Skeletal muscle cell (primary cell): ENCODE measurements at regions not wholly inside any gene's neighbourhood (a gene's known extent, or its start where the extent isn't known, plus 50 kb on each side); places are given as distances from the start of the nearest gene placed in this dataset.
A peak's percentile ranks its signal among the peaks of the same experiment; 100 is the strongest.

Source experiments
- DNase-seq: peaks from one replicate; pipeline ENCODE4 v3.0.0-alpha.2; 2010; ENCODE audit warnings: low read depth
- H3K4me3 ChIP-seq: 2 replicates; pipeline ENCODE4 v1.5.1; 2011; ENCODE audit warnings: low read depth, mild to moderate bottlenecking, control low read depth, low read length, moderate library complexity

DNA sequence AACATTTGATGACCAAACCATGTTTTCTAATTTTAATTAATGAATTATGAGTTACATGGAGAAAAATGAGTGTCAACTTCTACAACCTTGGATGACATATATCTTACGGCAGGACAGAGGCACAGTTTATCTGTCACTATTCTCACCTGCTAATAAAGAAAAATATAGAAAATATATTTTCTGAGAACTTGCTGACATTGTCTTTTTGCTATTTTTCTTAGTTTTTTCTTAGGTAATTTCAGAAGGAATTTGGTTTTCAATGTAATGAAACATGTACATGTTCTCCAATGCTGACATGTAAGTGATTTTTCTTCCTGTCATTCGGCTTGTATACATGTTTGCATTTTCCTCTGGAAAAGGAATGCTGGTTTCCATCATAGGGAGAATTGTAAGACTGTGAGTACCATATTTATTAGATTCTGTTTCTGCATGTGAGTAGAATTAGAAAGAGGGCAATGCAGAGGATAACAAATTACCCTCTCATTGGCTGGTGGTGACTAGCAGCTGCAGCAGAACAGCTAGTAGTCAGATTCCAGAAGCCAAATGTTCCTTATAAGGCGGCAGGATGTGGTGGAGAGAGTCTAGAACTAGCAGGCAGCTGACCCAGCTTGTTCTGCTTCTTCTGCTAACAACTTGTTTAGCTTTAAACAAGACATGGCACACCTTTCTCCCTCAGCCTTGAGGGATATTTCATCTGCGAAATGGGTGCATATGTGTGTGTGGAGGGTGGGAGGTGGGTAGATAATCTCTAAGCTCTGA is 132.8 kb upstream of the SPACA1 start:
- no peak for DNase-seq
- no peak overlapping the region for H3K4me3 ChIP-seq

DNA sequence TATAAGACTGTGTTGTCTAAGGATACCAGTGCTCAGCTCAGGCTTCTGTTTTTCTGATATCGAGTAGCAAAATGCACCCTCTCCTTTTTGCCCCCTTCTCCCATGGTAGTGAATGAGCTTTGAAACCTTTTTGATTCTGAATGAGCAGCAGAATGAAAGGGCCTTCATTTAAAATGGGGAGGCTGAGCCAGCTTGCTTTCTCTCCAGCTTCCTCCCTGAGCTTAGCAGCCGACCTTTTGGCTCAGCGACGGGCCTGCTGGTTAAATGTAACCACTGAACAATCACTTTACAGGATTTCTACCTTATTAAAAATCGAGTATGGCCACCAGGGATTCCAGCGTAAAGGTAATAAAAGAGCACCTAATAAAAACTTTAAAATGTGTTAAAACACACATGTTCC is 133.7 kb upstream of the SPACA1 start:
- H3K4me3 ChIP-seq: no peak overlapping the region
- DNase-seq: no peak

DNA sequence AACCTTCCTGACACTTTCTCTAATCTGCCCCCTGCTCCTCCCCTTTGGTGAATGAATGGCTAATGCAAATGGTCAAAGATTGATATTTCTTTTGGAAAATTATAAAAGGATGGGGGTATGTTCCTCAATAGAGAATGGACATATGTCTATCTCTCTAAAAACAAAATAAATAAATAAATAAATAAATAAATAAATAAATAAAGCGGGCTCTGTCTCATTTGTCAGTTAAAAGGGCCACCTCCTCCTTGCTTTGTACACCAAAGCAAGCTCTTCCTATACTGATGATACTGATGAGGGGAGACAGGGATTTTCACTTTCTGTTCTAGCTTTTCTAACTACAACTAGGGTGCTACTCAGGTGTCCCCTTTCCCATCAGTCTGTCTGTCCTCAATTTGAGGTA is 135.5 kb upstream of the SPACA1 start:
- no peak overlapping the region for H3K4me3 ChIP-seq

DNA sequence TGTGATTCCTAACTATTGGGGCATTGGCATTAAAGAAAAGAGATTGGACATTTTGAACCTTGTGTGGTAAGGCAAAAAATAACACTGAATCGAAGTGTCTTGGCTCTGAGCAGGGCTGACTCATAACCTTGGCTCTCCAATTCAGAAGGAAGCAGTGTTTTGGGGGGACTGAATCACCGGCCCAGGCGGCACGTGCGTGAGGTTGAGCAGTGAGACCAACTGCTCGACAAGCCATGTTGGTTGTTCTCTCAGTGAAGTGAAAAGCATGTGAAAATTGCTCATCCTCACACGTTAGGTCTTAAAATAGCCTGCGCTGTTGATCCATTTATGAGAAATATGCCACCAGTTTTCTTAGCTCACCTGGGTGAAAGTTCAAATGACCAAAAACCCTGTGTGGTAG is 137.8 kb upstream of the SPACA1 start:
- no peak overlapping the region for H3K4me3 ChIP-seq
- DNase-seq: peak; percentile 67

More for the DNA sequence above, 135.5 kb upstream of the SPACA1 start:
- DNase-seq: no peak

DNA sequence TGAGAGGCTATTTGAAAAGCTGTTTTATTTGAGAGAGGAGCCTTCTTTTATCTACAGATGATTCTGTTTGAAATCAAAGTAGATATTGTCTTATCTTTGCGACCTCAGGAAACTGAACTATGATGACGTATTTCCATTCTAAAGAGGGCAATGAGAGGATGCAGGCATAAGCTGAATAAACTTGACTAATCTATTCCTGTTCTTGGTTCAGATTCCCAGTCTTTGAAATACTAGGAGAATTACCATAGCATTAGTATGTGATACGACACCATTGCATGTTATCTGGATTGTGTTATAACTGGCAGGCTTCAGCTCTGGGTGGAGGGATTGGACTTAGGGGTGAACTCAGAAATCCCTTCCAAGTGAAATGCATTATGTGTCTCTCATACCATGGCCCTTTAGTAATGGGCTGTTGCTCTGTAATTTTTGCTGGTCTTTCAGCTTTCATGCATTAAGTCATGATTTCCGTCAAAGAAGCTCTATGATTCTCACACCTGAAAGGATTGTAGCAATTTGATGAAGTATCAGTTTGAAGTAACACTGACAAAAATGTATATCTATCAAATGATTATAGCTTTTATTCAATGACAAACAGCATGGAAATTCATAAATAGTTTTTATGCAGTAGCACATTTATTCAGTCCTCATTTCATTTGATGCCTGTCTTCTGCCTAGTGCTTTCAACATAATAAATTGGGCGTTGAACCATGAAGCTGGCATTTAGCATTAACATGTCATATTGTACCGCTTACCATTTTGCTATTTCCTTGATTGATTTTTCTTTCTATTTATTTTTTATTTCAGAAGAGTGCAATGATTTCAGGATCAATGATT is 138.4 kb upstream of the SPACA1 start:
- no peak overlapping the region for H3K4me3 ChIP-seq
- DNase-seq: no peak

DNA sequence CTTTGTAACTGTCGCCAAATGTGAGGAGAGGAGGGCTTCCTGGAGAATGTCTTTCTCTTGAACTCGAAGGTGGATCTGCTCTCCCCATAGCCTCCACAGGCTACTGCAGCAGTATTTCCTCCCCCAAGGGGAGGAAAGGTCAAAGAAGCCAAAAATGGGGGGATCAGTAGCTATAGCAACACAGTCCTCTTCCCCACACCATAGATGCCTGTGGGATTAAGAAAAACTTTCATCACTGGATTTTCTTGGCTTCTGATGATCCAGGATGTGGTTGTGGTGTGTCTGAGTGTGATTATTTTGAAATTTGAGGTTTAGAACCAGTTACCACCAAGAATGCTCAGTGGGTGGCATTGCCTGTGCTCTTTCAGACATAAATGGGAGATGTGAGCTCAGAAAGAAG is 140.1 kb upstream of the SPACA1 start:
- H3K4me3 ChIP-seq: no peak overlapping the region

DNA sequence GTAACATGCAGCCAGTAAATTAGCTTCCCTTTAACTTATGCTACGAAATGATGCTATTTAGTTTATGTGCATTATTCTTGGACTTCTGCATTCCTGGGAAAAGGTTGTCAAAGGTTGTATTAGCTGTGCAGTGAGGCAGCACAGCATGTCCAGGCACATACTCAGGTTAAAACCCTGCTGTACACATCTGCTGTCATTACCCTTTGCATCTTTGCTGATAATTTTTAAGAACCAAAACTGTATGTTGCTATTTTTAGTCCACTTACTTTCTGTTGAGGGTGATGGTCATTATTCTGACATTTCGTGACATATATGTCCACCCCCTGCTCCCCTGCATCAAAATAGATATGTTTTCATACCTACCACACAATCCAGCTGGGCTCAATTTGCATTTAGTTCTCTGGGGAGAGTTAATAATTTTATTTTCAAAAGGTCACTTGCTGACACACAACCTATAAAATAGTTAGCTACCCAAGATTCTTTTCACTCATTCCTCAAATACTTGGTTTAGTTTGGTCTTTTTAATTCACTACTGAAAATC is 142.5 kb upstream of the SPACA1 start:
- no peak overlapping the region for H3K4me3 ChIP-seq

More for the DNA sequence above, 140.1 kb upstream of the SPACA1 start:
- DNase-seq: peak; percentile 42

DNA sequence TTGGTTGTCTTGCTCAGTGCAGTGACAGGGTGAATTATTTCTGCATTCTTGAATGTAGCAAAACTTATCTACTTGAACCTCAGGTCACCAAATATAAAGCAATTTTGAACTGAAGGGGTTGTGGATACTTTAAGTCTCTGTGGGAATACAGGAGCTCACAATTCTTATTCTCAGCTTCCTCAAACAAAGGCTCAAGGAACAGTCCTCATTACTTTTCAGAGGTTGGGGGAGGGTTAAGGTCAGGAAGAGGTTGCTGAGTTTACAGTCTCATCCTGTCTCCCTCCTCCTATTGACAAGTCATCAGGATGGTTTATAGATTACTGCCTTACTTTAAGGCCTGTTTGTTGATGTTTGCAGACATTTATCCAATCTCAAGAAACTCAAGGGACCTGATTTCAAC is 143.6 kb upstream of the SPACA1 start:
- H3K4me3 ChIP-seq: no peak overlapping the region
- no peak for DNase-seq

More for the DNA sequence above, 142.5 kb upstream of the SPACA1 start:
- no peak for DNase-seq

DNA sequence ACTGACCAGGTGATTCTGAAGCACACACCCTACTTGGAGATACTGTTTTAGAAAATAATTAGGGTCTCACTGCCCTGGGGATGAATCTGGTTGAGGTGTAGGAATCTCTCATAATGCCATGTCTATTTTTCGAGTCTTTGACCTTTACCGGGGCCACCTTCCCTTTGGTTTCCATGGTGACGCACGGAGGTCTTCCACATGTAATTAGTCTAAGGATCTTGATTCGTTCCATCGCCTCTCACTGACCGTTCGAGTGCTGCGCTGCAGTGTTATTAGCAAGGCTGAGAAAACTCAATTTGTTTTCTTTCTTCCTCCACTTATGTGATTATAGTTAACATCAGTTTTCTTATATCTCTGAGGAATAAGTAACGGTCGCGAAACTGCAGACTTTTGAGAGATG is 144.3 kb upstream of the SPACA1 start:
- DNase-seq: no peak
- no peak overlapping the region for H3K4me3 ChIP-seq

DNA sequence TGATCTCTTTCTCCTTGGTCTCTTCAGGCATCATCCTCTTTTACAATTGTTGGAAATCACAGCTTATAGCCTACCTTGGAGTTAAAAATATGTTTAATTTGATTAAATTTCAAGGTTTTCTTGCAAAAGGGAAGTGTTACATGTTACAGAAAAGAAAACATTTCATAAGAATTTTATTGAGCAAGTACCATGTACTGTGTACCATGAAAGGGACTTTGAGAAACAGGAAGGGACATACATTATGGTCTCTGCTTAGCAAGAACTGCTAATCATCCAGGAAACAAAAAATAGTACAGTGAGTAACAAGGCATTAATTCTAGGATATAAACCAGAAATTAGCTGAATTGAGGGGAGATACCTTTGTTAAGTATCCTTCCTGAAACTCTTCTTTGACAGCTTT is 145.3 kb upstream of the SPACA1 start:
- DNase-seq: no peak
- no peak overlapping the region for H3K4me3 ChIP-seq

DNA sequence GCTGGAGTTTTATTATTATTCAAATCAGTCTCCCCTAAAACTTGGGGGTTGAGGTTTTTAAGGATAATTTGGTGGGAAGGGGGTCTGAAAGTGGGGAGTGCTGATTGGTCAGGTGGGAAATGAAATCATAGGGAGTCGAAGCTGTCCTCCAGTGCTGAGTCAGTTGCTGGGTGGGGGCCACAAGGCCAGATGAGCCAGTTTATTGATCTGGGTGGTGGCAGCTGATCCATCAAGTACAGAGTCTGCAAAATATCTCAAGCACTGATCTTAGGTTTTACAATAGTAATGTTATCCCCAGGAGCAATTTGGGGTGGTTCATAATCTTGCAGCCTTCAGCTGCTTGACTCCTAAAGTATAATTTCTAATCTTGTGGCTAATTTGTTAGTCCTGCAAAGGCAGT is 146.0 kb upstream of the SPACA1 start:
- H3K4me3 ChIP-seq: no peak overlapping the region
- DNase-seq: no peak

DNA sequence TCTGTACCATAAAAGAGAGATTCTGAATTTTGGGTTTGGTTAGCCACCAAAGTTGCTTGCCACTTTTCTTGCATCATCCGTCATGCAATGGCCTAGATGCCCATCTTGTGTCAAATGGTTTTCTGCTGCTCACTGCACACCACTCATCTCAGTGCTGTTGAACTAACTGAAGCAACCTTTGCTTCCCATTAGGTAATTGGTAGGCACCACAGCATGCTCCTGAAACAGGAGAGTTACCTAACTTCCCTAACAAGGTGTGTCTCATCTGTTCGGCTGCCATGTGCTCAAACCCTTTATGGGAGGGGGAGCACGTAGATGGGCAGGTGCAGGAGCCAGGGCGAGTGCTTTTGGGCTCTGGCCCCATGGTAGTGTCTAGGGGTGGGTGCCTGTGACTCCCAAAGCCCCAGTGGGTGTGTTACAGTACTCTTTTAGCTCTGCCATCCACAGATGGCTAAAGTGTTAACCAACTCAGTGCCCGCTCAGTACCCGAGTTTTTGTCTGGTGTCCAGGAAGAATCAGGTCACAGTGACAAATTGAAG is 147.4 kb upstream of the SPACA1 start:
- no peak for DNase-seq
- H3K4me3 ChIP-seq: no peak overlapping the region

DNA sequence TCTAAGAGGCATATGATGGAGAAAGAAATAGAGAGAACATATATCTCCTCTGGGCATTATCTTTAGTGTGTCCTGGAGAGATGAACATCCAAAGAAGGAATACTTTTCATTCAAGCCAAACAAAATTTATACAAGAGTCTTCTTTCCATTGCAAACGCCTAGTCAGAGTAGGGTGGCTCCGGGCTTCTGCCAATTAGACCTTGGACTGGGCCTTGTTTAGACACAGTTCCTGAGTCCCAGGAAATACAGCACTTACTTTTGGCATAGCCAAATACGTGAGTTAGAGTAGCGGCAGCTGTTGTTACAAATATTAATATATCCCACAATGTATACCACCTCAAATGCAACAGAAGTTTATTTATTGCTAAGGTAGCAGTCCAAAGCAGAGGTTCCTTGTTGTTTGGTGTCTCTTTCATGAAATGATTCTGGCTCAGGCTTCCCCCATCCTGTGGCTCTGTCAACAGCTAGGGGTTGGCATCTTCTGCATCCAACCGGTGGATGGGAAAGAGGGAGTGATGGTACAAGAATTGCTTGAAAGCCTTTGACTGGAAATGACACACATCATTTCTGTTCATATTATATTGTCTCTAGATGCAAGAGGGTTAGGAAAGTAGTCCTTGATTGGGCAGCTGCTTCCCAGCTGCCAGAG is 148.0 kb upstream of the SPACA1 start:
- no peak for DNase-seq
- no peak overlapping the region for H3K4me3 ChIP-seq

DNA sequence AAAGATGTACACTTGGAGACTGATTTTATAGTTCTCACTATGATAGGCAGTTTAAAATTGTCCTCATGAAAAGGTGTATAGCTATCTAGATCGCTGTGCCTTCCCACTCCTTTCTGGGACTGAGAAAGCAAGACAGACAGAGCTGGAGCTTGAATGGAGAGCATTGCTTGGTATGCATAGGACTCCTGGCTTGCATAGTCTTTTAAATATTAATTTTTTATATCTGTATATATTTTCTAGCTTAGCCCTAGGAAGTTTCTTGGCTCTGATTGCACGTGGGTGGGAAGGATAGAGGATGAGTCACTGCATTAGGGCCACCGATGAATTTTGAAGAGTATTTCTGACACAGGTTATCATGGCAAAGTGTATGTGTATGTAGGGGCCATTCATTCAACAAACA is 150.0 kb upstream of the SPACA1 start:
- H3K4me3 ChIP-seq: no peak overlapping the region
- no peak for DNase-seq

DNA sequence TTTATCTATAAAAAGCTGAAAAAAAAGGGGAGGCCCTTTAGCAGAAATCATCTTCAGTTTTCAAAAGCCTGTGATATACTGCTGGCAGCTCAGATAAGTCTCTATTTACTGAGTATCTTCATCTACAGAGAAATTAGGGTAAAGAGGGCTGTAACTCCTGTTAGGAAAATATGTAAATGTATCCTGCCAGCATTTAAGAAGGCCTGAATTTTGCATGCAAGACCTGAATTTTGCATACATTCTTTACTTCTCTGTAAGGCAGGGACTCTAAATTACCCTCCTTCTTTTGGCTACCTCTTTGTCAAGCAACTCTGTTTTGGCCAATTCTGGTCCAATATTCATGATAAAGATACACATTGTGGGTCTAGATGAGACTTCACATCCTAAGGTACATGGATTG is 150.6 kb upstream of the SPACA1 start:
- H3K4me3 ChIP-seq: no peak overlapping the region
- no peak for DNase-seq

DNA sequence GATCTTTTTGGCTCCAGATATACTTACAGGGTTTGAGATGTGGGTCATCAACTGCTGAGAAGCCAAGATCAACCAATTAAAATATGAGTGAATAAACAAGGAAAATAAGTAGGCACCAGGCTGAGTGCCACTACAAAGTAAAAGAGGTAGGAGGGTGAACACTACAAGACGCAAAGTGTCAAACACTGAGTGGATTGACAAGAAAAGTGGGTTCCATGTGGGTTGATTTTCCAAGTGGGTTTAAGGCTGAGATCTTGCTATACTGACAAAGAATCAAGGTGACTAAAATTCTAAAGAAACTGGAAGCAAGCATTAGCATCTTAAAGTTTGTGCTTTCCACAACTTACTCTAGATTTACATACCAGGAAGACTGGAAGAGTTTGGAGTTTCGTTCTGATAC is 160.4 kb upstream of the SPACA1 start:
- H3K4me3 ChIP-seq: no peak overlapping the region
- no peak for DNase-seq

DNA sequence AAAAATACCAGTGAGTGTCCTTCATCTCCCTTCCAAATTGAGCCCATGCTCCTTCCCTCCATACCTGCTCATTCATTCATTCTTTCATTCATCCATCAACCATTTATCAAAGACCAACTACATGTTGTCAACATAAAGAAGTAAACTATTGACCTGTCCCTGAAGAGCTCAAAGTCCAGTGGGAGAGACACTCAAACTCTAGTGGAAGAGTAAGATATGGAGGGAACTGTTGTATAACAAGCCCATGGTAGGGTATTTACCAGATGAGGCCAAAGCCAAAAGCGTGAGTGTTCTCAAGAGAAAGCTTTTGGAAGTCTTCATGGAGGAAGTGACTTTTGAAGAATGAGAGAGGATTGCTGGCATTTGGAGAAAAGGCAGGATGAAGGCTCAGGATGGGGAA is 163.4 kb upstream of the SPACA1 start:
- H3K4me3 ChIP-seq: no peak overlapping the region

DNA sequence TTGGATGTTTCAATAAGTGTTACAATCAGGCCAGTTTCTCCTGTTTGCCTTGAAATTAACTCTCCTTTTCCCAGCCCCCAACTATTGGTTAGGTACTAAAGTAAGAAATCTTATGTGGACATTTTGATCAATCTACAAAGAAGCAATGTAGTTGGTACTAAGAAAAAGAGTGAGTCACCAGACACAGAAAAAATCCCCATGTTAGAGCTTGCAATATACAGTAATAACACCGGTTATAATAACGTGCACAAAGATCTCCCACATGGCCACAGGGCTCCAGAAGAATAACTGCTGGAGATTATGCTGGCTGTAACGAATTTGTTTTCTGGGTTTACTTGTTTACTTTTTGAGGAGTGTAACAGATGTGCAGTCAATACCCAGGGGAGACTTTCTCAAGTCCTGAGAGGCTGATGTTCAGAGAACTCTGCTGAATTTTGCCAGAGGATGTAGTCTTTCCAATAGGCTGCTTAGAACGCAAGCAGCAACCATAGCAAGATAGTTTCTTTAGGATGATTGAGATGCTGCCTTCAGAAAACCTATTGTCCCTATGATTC is 166.2 kb upstream of the SPACA1 start:
- no peak for DNase-seq
- H3K4me3 ChIP-seq: no peak overlapping the region

More for the DNA sequence above, 163.4 kb upstream of the SPACA1 start:
- DNase-seq: no peak

DNA sequence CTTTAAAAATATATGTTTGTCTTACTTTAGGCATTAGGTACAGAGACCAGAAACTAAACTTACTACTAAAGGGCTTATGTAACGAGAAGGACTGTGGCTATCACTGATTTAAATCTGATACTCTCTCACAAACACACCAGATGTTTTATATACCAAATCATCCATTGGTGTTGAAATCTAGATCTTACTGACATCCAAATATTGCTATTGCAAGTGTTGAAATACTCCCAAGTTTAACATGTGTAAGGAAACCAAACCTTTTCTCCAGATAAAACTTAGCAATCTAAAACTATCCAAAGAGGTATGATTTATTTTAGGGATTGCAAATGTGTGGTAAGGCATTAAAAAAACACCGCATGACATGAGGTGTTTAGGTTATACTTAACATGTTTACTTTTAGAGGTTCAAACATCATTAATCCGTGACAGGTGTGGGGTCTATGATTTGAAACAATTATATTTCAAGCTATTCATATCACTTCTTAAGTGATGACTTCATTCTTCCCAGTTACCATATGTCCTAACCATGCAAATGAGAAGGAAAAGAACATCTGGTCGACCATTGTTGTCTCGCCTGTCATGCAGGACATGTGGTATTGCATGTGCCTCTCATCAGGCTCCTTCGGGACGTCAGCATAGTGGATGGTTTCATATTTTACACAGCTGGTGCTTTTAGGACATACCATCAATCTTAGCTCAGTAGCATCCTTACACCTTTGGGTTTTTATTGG is 168.3 kb upstream of the SPACA1 start:
- DNase-seq: no peak
- no peak overlapping the region for H3K4me3 ChIP-seq
